ENCODE measurements at regions not wholly inside any gene's neighbourhood (a gene's known extent, or its start where the extent isn't known, plus 50 kb on each side); places are given as distances from the start of the nearest gene placed in this dataset.

DNA sequence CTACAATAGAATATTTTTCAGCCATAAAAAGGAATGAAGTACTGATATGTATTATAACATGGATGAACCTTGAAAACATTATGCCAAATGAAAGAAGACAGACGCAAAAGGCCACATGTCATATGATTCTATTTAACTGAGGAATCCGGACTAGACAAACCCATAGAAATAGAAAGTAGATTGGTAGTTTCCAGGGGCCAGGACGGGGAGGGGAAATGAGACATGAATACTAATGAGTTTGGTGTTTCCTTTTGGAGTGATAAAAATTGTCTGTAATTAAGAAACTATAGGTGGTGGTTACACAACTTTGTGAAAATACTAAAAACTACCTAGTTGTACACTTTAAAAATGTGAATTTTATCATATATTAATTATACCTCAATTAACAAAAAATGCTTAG is 247.6 kb downstream of the BCAT1 start:
- TF ChIP-seq CTCF (IDR thresholded peaks at IDR 0.05) (no peak), POLR2AphosphoS5 (IDR thresholded peaks at IDR 0.05; ENCODE audit: low read depth, low read length) (no peak), TCF7L2 (IDR thresholded peaks at IDR 0.05; ENCODE audit: low read depth, low read length) (no peak), SIN3A (IDR thresholded peaks at IDR 0.05; ENCODE audit: borderline replicate concordance, insufficient read depth, low read depth, low read length) (no peak)
- TF ChIP-seq, protein P1, sequence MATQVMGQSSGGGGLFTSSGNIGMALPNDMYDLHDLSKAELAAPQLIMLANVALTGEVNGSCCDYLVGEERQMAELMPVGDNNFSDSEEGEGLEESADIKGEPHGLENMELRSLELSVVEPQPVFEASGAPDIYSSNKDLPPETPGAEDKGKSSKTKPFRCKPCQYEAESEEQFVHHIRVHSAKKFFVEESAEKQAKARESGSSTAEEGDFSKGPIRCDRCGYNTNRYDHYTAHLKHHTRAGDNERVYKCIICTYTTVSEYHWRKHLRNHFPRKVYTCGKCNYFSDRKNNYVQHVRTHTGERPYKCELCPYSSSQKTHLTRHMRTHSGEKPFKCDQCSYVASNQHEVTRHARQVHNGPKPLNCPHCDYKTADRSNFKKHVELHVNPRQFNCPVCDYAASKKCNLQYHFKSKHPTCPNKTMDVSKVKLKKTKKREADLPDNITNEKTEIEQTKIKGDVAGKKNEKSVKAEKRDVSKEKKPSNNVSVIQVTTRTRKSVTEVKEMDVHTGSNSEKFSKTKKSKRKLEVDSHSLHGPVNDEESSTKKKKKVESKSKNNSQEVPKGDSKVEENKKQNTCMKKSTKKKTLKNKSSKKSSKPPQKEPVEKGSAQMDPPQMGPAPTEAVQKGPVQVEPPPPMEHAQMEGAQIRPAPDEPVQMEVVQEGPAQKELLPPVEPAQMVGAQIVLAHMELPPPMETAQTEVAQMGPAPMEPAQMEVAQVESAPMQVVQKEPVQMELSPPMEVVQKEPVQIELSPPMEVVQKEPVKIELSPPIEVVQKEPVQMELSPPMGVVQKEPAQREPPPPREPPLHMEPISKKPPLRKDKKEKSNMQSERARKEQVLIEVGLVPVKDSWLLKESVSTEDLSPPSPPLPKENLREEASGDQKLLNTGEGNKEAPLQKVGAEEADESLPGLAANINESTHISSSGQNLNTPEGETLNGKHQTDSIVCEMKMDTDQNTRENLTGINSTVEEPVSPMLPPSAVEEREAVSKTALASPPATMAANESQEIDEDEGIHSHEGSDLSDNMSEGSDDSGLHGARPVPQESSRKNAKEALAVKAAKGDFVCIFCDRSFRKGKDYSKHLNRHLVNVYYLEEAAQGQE (IDR thresholded peaks at IDR 0.05; ENCODE audit: insufficient read depth in 1 of 2, low read depth in 2 of 2, low read length in 1 of 2): no peak

All from Panc1 (cell line).